ENCODE measurements at regions not wholly inside any gene's neighbourhood (a gene's known extent, or its start where the extent isn't known, plus 50 kb on each side); places are given as distances from the start of the nearest gene placed in this dataset.

DNA sequence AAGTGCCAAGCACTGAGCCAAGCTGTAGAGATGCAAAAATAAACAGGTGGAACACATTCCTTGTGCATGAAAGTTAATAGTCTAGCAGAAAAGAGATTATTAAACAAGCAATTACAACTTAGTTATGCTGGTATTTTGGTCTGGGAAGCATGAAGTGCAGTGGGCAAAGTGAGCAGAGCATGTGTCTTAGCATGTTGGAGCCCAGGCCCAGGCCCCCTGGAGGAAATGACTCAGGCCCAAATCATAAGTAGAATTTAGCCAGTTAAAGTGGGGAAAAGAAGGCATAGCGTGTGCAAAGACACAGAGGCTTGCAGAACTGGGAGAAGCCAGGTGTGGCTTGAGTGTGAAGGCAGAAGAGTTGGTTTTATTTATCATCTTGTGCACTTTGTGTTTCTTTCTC lies 163.8 kb upstream of the ATP11B start:
- TF ChIP-seq, protein P1, sequence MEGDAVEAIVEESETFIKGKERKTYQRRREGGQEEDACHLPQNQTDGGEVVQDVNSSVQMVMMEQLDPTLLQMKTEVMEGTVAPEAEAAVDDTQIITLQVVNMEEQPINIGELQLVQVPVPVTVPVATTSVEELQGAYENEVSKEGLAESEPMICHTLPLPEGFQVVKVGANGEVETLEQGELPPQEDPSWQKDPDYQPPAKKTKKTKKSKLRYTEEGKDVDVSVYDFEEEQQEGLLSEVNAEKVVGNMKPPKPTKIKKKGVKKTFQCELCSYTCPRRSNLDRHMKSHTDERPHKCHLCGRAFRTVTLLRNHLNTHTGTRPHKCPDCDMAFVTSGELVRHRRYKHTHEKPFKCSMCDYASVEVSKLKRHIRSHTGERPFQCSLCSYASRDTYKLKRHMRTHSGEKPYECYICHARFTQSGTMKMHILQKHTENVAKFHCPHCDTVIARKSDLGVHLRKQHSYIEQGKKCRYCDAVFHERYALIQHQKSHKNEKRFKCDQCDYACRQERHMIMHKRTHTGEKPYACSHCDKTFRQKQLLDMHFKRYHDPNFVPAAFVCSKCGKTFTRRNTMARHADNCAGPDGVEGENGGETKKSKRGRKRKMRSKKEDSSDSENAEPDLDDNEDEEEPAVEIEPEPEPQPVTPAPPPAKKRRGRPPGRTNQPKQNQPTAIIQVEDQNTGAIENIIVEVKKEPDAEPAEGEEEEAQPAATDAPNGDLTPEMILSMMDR (conservative IDR thresholded peaks at IDR 0.05), result no peak
- no peak overlapping the region for H3K27ac ChIP-seq

DNA sequence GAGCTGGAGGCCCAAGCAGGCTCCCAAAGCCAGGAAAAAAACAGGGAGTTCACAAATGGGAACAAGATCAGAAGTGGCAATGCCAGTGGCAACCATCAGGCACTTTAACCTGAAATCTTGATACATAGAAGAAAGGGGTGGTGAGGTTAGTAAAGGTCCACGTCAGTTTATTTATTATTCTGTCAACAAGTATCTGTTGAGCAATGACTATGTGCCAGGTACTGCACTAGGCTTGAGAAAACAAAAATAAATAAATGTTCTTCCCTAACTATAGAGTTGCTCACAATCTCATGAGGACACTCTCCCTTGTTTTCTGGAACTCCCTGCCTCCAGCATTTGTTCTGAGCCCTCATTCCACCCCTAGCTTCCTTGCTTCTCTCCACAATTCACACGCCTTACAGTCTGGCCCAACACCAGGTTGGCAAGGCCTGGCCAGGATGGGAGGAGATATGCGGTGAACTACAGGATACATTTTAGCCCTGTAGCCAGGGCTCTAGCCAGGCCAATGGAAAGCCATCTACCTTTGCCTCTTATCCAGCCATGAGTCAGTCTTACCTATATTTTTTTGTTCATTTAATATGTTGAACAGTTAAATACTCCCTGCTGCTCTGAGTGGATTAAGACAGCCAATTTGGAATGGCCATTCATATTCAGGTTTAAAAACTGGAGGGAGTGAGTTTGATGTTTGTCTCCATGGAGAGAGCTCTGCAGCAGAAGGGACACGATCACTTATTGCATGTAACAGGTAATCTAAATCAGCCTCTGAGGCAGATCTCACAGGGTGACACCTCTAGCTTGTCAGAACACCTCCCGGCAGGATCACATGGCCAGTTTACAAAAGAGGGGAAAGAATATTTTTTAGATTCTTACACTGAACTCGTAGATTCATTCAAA lies 161.9 kb upstream of the ATP11B start:
- TF ChIP-seq, protein P1 (conservative IDR thresholded peaks at IDR 0.05), result no peak
- H3K27ac ChIP-seq, result no peak overlapping the region

DNA sequence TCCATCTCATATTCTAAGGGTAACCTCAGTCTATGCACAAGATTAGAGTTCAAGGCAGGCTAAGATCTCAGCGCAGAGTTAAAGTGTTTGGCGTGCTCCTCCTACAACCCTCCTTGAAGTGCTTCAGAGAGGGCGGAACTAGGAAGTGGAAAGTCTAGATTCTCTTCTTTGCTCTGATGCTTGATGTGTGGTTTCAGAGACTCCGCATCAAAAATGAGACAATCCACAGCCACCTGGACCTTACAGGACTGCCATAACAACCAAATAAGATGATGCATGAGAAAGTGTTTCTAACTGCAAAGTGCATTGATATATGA lies 161.3 kb upstream of the ATP11B start:
- TF ChIP-seq, protein P1 (conservative IDR thresholded peaks at IDR 0.05), result no peak
- no peak overlapping the region for H3K27ac ChIP-seq

DNA sequence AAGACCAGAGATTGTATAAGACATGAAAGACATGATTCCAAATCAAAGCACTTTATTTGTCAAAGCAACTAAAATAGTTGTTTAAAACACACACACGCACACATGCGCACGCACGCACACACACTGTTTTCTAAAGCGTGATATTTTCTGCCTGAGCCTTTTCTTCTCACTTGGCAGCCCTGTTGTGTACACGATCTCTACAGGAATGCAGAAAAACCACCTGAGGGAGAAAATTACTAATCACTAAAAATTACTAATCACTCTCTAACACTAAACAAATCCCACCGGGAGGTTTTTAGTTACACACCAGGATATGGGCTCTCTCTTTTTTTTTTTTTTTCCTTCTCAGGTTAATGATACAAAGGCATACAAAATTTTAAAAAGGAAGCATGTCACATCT lies 160.1 kb upstream of the ATP11B start:
- TF ChIP-seq, protein P1 (conservative IDR thresholded peaks at IDR 0.05), result no peak
- H3K27ac ChIP-seq, result no peak overlapping the region

DNA sequence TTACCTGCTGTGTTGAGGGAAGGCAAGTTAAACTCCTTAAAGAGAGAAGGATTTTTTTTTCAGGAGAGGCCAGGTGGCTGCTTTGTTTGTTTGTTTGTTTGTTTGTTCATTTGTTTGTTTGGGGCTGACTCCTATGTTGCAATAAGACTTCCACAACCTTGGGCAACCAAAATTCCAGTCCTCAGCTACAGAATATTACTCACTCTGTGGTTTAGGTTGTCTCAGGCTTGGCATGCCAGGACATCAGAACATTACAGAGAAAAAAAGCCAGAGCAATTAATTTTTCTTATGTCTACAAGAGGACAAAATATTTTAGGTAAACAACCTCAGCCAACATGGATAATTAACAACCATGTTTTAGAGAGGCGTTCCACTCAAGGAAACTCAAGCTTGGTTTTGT lies 156.7 kb upstream of the ATP11B start:
- H3K27ac ChIP-seq, result no peak overlapping the region
- TF ChIP-seq, protein P1 (conservative IDR thresholded peaks at IDR 0.05), result no peak

DNA sequence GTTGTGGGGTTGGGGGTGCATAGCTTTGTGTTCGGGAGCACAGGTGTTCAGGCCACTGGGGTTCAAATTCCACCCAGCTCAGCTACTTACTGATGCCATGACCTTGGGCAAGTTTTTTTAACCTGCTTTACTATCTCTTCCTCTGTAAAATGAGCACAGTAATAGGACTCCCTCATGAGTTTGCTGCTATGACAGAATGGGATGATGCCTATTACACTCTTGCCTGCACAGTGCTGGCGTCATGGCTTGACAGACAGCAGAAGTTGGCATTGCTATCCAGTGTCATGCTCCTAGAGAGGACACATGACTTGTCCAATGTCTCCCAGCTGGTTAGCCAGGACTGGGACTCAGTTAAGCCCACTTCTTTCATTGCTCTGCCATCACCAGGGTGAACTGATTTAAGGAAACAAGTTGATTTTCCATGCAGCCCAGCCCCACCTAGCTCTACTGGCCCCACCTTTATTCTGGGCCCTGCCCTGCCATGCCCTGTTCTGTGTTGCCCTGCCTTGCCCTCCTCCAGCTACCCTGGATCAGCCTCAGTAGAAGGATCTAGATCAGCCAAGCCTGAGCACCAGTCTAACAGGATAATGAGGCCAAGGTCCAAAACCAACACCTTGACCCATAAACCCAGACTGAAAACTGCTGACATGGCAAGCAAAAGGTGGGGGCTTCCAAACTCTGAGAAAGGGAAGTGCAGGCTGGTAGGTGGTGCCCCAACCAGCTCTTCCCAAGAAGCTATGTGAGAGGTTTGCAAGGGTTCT lies 155.8 kb upstream of the ATP11B start:
- TF ChIP-seq, protein P1 (conservative IDR thresholded peaks at IDR 0.05), result no peak

DNA sequence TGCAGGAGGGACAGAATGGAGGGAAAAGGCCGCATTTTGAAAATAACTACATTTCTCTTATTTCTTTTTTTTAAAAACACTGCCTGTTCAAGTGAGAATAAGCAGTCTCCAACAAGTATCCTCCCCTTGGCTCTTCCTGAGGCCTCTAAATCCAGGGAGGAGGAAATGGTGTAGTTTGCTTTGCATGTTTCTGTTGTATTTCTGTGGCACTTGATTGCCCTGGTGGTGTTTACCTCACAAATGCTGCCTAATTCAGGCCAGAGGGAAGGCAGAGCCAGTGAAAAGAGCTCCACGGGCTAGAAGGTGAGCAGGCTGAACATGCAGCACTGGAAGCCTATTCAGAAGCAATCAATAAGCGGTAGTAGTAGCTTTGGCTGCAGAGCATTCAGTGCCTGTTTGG lies 149.3 kb upstream of the ATP11B start:
- TF ChIP-seq, protein P1 (conservative IDR thresholded peaks at IDR 0.05), result no peak
- H3K27ac ChIP-seq, result 0 out of 2 replicates have a peak overlapping the region, but pooled peaks have one; percentile 23

More for the DNA sequence above, 155.8 kb upstream of the ATP11B start:
- no peak overlapping the region for H3K27ac ChIP-seq

Data from VCaP (cell line).